ENCODE measurements at regions not wholly inside any gene's neighbourhood (a gene's known extent, or its start where the extent isn't known, plus 50 kb on each side); places are given as distances from the start of the nearest gene placed in this dataset.

GRCh38 chr11:92787638-92788037 is 181.8 kb upstream of the MTNR1B start:
- Histone ChIP-seq H3K4me3 (ENCODE audit: low read depth, low read length) (no peak overlapping the region), H3K27me3 (ENCODE audit: control insufficient read depth, insufficient read depth, low read length) (no peaks in the 10 kb centered on the region), H3K36me3 (ENCODE audit: control insufficient read depth, insufficient read depth, low read length) (no peaks in the 10 kb centered on the region)
- no peak for DNase-seq (ENCODE audit: low read depth)
- TF ChIP-seq CTCF (IDR thresholded peaks at IDR 0.05; ENCODE audit: insufficient read depth, low read length, poor library complexity, severe bottlenecking) = no peak

- Histone ChIP-seq H3K27me3 (ENCODE audit: control insufficient read depth, insufficient read depth, low read length) (no peaks in the 10 kb centered on the region), H3K36me3 (ENCODE audit: control insufficient read depth, insufficient read depth, low read length) (no peaks in the 10 kb centered on the region), H3K4me3 (ENCODE audit: low read depth, low read length) (no peak overlapping the region)
- no peak for DNase-seq (ENCODE audit: low read depth)
- no peak for TF ChIP-seq CTCF (IDR thresholded peaks at IDR 0.05; ENCODE audit: insufficient read depth, low read length, poor library complexity, severe bottlenecking)
These were observed 179.7 kb upstream of the MTNR1B start for GRCh38 chr11:92789761-92790160.

- no peak overlapping the region for H3K4me3 ChIP-seq (ENCODE audit: low read depth, low read length)
- peak; percentile 5 for DNase-seq (ENCODE audit: low read depth)
- H3K27me3 ChIP-seq (ENCODE audit: control insufficient read depth, insufficient read depth, low read length) = no peaks in the 10 kb centered on the region
- H3K36me3 ChIP-seq (ENCODE audit: control insufficient read depth, insufficient read depth, low read length) = no peaks in the 10 kb centered on the region
- no peak for TF ChIP-seq CTCF (IDR thresholded peaks at IDR 0.05; ENCODE audit: insufficient read depth, low read length, poor library complexity, severe bottlenecking)
These were observed 179.1 kb upstream of the MTNR1B start for GRCh38 chr11:92790366-92790765.

GRCh38 chr11:92790926-92791616 is 178.4 kb upstream of the MTNR1B start:
- no peak for TF ChIP-seq CTCF (IDR thresholded peaks at IDR 0.05; ENCODE audit: insufficient read depth, low read length, poor library complexity, severe bottlenecking)
- Histone ChIP-seq H3K36me3 (ENCODE audit: control insufficient read depth, insufficient read depth, low read length) (no peaks in the 10 kb centered on the region), H3K27me3 (ENCODE audit: control insufficient read depth, insufficient read depth, low read length) (no peaks in the 10 kb centered on the region), H3K4me3 (ENCODE audit: low read depth, low read length) (no peak overlapping the region)
- no peak for DNase-seq (ENCODE audit: low read depth)

GRCh38 chr11:92791886-92792285 is 177.6 kb upstream of the MTNR1B start:
- H3K36me3 ChIP-seq (ENCODE audit: control insufficient read depth, insufficient read depth, low read length) = no peaks in the 10 kb centered on the region
- H3K27me3 ChIP-seq (ENCODE audit: control insufficient read depth, insufficient read depth, low read length) = no peaks in the 10 kb centered on the region
- no peak overlapping the region for H3K4me3 ChIP-seq (ENCODE audit: low read depth, low read length)
- DNase-seq (ENCODE audit: low read depth) = no peak
- TF ChIP-seq CTCF (IDR thresholded peaks at IDR 0.05; ENCODE audit: insufficient read depth, low read length, poor library complexity, severe bottlenecking) = no peak

GRCh38 chr11:92793189-92793588 is 176.3 kb upstream of the MTNR1B start:
- no peak overlapping the region for H3K4me3 ChIP-seq (ENCODE audit: low read depth, low read length)
- no peak for TF ChIP-seq CTCF (IDR thresholded peaks at IDR 0.05; ENCODE audit: insufficient read depth, low read length, poor library complexity, severe bottlenecking)
- H3K36me3 ChIP-seq (ENCODE audit: control insufficient read depth, insufficient read depth, low read length) = no peaks in the 10 kb centered on the region
- H3K27me3 ChIP-seq (ENCODE audit: control insufficient read depth, insufficient read depth, low read length) = no peaks in the 10 kb centered on the region
- DNase-seq (ENCODE audit: low read depth) = no peak
